Neural cell (in vitro differentiated cells): ENCODE measurements at regions not wholly inside any gene's neighbourhood (a gene's known extent, or its start where the extent isn't known, plus 50 kb on each side); places are given as distances from the start of the nearest gene placed in this dataset.

Source experiments
- H2AFZ ChIP-seq: fragments of 200-600, 300-800 bp; sonication (generic), shearing (Covaris generic); 2 replicates; pipeline ENCODE4 v1.6.0; 2014; ENCODE audit warnings: low read depth, mild to moderate bottlenecking, antibody characterized with exemption, low read length, moderate library complexity
- H3F3A ChIP-seq: fragments of 200-600 bp; shearing (Covaris generic); 2 replicates; pipeline ENCODE4 v1.6.1; 2016; ENCODE audit warnings: mild to moderate bottlenecking, moderate library complexity, mixed read lengths, antibody characterized with exemption, low read length; ENCODE audit not compliant: insufficient read depth, poor library complexity, severe bottlenecking
- H3K27ac ChIP-seq: fragments of 200-600, 300-800 bp; sonication (generic), shearing (Covaris generic); 2 replicates; pipeline ENCODE4 v1.5.1; 2014; ENCODE audit warnings: mild to moderate bottlenecking, low read length, moderate library complexity
- H3K27me3 ChIP-seq: fragments of 300-800, 200-600 bp; sonication (generic), shearing (Covaris generic); 2 replicates; pipeline ENCODE4 v1.6.0; 2014; ENCODE audit warnings: mild to moderate bottlenecking, low read depth, low read length, moderate library complexity; ENCODE audit not compliant: insufficient read depth
- H3K36me3 ChIP-seq: fragments of 300-800, 200-600 bp; sonication (generic), shearing (Covaris generic); 2 replicates; pipeline ENCODE4 v1.5.1; 2014; ENCODE audit warnings: mild to moderate bottlenecking, antibody characterized with exemption, low read length, moderate library complexity; ENCODE audit not compliant: insufficient read depth
- H3K4me2 ChIP-seq: fragments of 300-800, 200-600 bp; sonication (generic), shearing (Covaris generic); 2 replicates; pipeline ENCODE4 v1.6.0; 2014; ENCODE audit warnings: mild to moderate bottlenecking, low read length
- H3K4me3 ChIP-seq: fragments of 300-800, 200-600 bp; sonication (generic), shearing (Covaris generic); 2 replicates; pipeline ENCODE4 v1.5.1; 2014; ENCODE audit warnings: mild to moderate bottlenecking, low read length, moderate library complexity
- H3K79me2 ChIP-seq: fragments of 200-600 bp; shearing (Covaris generic); replicated peaks from 2 replicates; pipeline ENCODE4 v1.6.0; 2014; ENCODE audit warnings: mild to moderate bottlenecking, low read length, moderate library complexity; ENCODE audit not compliant: insufficient read depth
- H3K9ac ChIP-seq: fragments of 300-800, 200-600 bp; sonication (generic), shearing (Covaris generic); 2 replicates; pipeline ENCODE4 v1.6.1; 2016; ENCODE audit warnings: mild to moderate bottlenecking, low read length, mixed read lengths
- H3K9me2 ChIP-seq: fragments of 200-600 bp; shearing (Covaris generic); 2 replicates; pipeline ENCODE4 v1.6.1; 2016; ENCODE audit warnings: mild to moderate bottlenecking, low read length, mixed read lengths; ENCODE audit not compliant: insufficient read depth
- H3K9me3 ChIP-seq: fragments of 200-600, 300-800 bp; sonication (generic), shearing (Covaris generic); 2 replicates; pipeline ENCODE4 v1.6.1; 2016; ENCODE audit warnings: mild to moderate bottlenecking, mixed run types, low read length, moderate library complexity, mixed read lengths
- H4K20me1 ChIP-seq: fragments of 200-600 bp; shearing (Covaris generic); 2 replicates; pipeline ENCODE4 v1.6.1; 2016; ENCODE audit warnings: mild to moderate bottlenecking, mixed run types; ENCODE audit not compliant: insufficient read depth
- EP300 ChIP-seq: fragments of 450-650 bp; conservative IDR thresholded peaks from 2 replicates; pipeline ENCODE4 v1.6.1; 2014; ENCODE audit warnings: antibody characterized with exemption, mild to moderate bottlenecking, moderate library complexity; ENCODE audit not compliant: poor library complexity, severe bottlenecking
- EZH2 ChIP-seq: fragments of 200-600, 300-800 bp; shearing (Covaris generic), sonication (generic); IDR thresholded peaks from 2 replicates; pipeline ENCODE4 v1.6.1; 2014; ENCODE audit warnings: antibody characterized with exemption, low read length, borderline replicate concordance, mild to moderate bottlenecking; ENCODE audit not compliant: insufficient read depth, poor library complexity, severe bottlenecking
- MXI1 ChIP-seq: fragments of 450-650 bp; conservative IDR thresholded peaks from 2 replicates; pipeline ENCODE4 v1.6.1; 2014; ENCODE audit warnings: antibody characterized with exemption, mild to moderate bottlenecking; ENCODE audit not compliant: poor library complexity, severe bottlenecking
- POLR2AphosphoS5 ChIP-seq: IDR thresholded peaks from 2 replicates; pipeline ENCODE4 v1.6.1; 2012
- RAD21 ChIP-seq: fragments of 450-650 bp; conservative IDR thresholded peaks from 2 replicates; pipeline ENCODE4 v1.6.1; 2014; ENCODE audit warnings: antibody characterized with exemption, mild to moderate bottlenecking, moderate library complexity
- REST ChIP-seq: IDR thresholded peaks from 2 replicates; pipeline ENCODE4 v1.6.1; 2012; ENCODE audit warnings: borderline replicate concordance
- SMC3 ChIP-seq: fragments of 450-650 bp; conservative IDR thresholded peaks from 2 replicates; pipeline ENCODE4 v1.6.1; 2014; ENCODE audit warnings: antibody characterized with exemption, mild to moderate bottlenecking, moderate library complexity; ENCODE audit not compliant: poor library complexity
- TAF1 ChIP-seq: IDR thresholded peaks from 2 replicates; pipeline ENCODE4 v1.6.1; 2012; ENCODE audit warnings: low read depth
- TF ChIP-seq, protein P1 (sequence below): fragments of 450-650 bp; IDR thresholded peaks from 2 replicates; pipeline ENCODE4 v1.5.1; 2014; ENCODE audit warnings: antibody characterized with exemption, mild to moderate bottlenecking, moderate library complexity; ENCODE audit not compliant: poor library complexity, severe bottlenecking

GRCh38 chrX:121114691-121115090 lies 67.3 kb downstream of the GLUD2 start:
- Histone ChIP-seq H3K27me3 (no peaks in the 10 kb centered on the region), H3K79me2 (no peaks in the 10 kb centered on the region), H3K9ac (no peak overlapping the region), H3K4me2 (no peak overlapping the region), H3K9me3 (no peaks in the 10 kb centered on the region), H2AFZ (no peak overlapping the region), H3K4me3 (no peak overlapping the region), H3K9me2 (no peaks in the 10 kb centered on the region), H4K20me1 (no peaks in the 10 kb centered on the region), H3K36me3 (no peaks in the 10 kb centered on the region), H3K27ac (no peak overlapping the region), H3F3A (no peaks in the 10 kb centered on the region)
- no peak for TF ChIP-seq POLR2AphosphoS5
- TF ChIP-seq EP300: no peak
- TF ChIP-seq, protein P1, sequence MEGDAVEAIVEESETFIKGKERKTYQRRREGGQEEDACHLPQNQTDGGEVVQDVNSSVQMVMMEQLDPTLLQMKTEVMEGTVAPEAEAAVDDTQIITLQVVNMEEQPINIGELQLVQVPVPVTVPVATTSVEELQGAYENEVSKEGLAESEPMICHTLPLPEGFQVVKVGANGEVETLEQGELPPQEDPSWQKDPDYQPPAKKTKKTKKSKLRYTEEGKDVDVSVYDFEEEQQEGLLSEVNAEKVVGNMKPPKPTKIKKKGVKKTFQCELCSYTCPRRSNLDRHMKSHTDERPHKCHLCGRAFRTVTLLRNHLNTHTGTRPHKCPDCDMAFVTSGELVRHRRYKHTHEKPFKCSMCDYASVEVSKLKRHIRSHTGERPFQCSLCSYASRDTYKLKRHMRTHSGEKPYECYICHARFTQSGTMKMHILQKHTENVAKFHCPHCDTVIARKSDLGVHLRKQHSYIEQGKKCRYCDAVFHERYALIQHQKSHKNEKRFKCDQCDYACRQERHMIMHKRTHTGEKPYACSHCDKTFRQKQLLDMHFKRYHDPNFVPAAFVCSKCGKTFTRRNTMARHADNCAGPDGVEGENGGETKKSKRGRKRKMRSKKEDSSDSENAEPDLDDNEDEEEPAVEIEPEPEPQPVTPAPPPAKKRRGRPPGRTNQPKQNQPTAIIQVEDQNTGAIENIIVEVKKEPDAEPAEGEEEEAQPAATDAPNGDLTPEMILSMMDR: no peak
- TF ChIP-seq EZH2: no peak
- no peak for TF ChIP-seq SMC3
- no peak for TF ChIP-seq MXI1
- TF ChIP-seq REST: no peak
- TF ChIP-seq TAF1: no peak
- no peak for TF ChIP-seq RAD21

DNA sequence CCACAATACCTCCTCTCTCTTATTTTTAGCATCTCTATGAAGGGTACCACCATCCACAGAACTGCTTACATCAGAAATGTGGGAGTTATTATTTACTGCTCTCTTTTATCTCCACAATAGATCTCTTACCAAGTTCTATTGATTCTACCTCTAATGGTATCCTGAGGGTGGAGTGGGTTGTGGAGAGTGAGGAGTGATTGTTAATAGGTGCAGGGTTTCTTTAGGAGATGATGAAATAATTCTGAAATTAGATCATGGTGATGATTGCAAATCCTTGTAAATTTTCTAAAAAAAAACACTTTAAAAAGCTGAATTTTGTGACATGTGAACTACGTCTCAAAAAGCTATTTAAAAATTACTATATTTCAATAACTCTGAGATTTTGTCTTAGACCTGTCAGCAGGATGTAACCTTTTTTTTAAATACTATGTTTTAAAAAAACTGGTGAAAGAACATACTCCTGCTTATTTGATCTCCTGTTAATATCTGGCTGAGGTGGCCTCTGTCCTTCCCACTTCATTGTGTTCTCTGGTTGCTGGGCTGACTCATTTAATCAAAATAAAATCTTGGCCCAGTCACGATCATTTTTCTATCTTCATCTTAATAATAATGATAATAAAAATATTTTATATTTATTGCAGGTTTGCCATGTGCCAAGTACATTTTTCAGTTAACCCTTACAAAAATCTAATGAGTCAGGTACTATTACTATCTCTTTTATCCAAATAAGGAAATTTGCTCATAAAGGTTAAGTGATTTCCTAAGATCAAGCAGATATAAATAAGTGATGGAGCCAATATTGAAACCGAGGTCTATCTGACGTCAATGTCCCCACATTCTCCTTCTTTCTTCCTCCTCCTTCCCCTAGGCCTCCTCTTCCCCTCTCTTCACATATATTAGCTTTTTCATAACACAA lies 73.5 kb downstream of the GLUD2 start:
- no peak for TF ChIP-seq POLR2AphosphoS5
- no peak for TF ChIP-seq SMC3
- TF ChIP-seq TAF1: no peak
- no peak for TF ChIP-seq MXI1
- TF ChIP-seq EZH2: no peak
- no peak for TF ChIP-seq RAD21
- no peak for TF ChIP-seq REST
- no peak for TF ChIP-seq EP300
- TF ChIP-seq, protein P1: no peak
- Histone ChIP-seq H3K27me3 (no peaks in the 10 kb centered on the region), H3K27ac (no peak overlapping the region), H3F3A (no peaks in the 10 kb centered on the region), H3K9ac (no peak overlapping the region), H4K20me1 (no peaks in the 10 kb centered on the region), H3K4me2 (no peak overlapping the region), H3K9me2 (no peaks in the 10 kb centered on the region), H3K36me3 (no peaks in the 10 kb centered on the region), H3K4me3 (no peak overlapping the region), H3K9me3 (no peaks in the 10 kb centered on the region), H3K79me2 (no peaks in the 10 kb centered on the region), H2AFZ (no peak overlapping the region)
